Testis (tissue), 2 donors: ENCODE measurements at regions not wholly inside any gene's neighbourhood (a gene's known extent, or its start where the extent isn't known, plus 50 kb on each side); places are given as distances from the start of the nearest gene placed in this dataset.

Experiments used
- DNase-seq: peaks from one replicate; pipeline ENCODE4 v3.0.0-alpha.2; 2019
- H3K27ac ChIP-seq, 2 donors: fragments of 200-600 bp; sonication (generic); one replicate each; pipeline ENCODE4 v1.5.1; 2019
- H3K27me3 ChIP-seq: fragments of 200-600 bp; sonication (generic); one replicate; pipeline ENCODE4 v1.5.1; 2019
- H3K36me3 ChIP-seq: fragments of 200-600 bp; sonication (generic); one replicate; pipeline ENCODE4 v1.5.1; 2017; ENCODE audit warnings: low read depth; ENCODE audit errors: missing control alignments
- H3K4me1 ChIP-seq: fragments of 200-600 bp; sonication (generic); one replicate; pipeline ENCODE4 v1.5.1; 2019
- H3K4me3 ChIP-seq, 2 donors: fragments of 200-600 bp; sonication (generic); one replicate each; pipeline ENCODE4 v1.5.1; 2017 to 2019
- H3K9me3 ChIP-seq: fragments of 200-600 bp; sonication (generic); one replicate; pipeline ENCODE4 v1.5.1; 2017
- POLR2A ChIP-seq: fragments of 450-650 bp; IDR thresholded peaks from one replicate; pipeline ENCODE4 v1.6.1; 2017; ENCODE audit warnings: antibody characterized with exemption, mild to moderate bottlenecking, moderate library complexity
- WGBS, 2 donors: methylation state at CpG; one replicate each; pipeline ENCODE4 v1.1.5; 2018; 5-methylcytosine and 5-hydroxymethylcytosine counted together
- intact Hi-C: fragments of 100-400 bp; cut with DNase I; formaldehyde crosslinking; loops from one replicate; pipeline ENCODE4 v1.15.1; 2023; ENCODE audit warnings: low total_unique reads
- TF ChIP-seq, protein P1 (sequence below), 3 experiments: fragments of 450-650 bp in 2 of 3; fragments of 200-600 bp in 1 of 3; sonication (generic) in 1 of 3; IDR thresholded peaks; one replicate each; pipeline ENCODE4 v1.5.1; 2016 to 2019; ENCODE audit warnings: antibody characterized with exemption in 3 of 3, mild to moderate bottlenecking in 2 of 3, moderate library complexity in 1 of 3

DNA sequence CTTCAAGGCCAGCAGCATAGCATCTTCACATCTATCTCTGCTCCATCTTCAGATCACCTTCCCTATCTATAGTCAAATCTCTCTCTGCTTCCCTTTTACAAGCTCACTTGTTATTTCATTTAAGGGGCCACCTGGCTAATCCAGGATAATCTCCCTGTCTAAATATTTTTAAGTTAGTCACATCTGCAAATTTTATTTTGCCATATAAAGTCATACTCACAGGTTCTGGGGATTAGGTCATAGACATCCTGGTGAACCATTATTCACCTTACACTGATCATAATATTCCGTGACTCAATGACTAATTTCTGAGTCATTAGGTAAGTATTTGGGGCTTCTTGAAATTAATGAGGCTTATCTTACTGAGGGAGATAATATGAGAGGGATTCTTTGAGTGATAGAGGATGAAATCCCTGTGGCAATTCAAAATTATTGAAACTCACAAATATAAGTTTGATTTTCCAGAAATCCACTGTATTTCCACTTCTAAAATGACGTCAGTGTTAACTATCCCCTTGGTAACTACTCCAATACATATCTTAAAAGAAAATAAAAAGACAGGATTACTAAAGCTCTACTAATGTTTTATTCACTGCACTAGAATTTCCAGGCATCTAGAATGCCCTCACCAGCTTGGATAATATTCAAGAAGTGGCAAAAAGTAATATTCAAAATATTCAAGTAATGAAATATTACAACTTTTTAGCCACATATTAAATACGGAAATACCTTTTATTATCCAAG is 93.7 kb upstream of the RBMS3 start:
- no peaks in the 10 kb centered on the region for H3K4me1 ChIP-seq
- 78 to 79% methylated on average over 3 of the region's 3 CpGs for WGBS, 2 donors
- H3K27me3 ChIP-seq = no peaks in the 10 kb centered on the region
- H3K36me3 ChIP-seq = no peaks in the 10 kb centered on the region
- intact Hi-C loops = no loop called here
- no peak overlapping the region for H3K4me3 ChIP-seq
- no peak for TF ChIP-seq POLR2A
- TF ChIP-seq, protein P1, sequence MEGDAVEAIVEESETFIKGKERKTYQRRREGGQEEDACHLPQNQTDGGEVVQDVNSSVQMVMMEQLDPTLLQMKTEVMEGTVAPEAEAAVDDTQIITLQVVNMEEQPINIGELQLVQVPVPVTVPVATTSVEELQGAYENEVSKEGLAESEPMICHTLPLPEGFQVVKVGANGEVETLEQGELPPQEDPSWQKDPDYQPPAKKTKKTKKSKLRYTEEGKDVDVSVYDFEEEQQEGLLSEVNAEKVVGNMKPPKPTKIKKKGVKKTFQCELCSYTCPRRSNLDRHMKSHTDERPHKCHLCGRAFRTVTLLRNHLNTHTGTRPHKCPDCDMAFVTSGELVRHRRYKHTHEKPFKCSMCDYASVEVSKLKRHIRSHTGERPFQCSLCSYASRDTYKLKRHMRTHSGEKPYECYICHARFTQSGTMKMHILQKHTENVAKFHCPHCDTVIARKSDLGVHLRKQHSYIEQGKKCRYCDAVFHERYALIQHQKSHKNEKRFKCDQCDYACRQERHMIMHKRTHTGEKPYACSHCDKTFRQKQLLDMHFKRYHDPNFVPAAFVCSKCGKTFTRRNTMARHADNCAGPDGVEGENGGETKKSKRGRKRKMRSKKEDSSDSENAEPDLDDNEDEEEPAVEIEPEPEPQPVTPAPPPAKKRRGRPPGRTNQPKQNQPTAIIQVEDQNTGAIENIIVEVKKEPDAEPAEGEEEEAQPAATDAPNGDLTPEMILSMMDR (IDR thresholded peaks at IDR 0.05) = no peak
- no peak for DNase-seq
- H3K9me3 ChIP-seq = no peaks in the 10 kb centered on the region
- H3K27ac ChIP-seq = no peak overlapping the region

DNA sequence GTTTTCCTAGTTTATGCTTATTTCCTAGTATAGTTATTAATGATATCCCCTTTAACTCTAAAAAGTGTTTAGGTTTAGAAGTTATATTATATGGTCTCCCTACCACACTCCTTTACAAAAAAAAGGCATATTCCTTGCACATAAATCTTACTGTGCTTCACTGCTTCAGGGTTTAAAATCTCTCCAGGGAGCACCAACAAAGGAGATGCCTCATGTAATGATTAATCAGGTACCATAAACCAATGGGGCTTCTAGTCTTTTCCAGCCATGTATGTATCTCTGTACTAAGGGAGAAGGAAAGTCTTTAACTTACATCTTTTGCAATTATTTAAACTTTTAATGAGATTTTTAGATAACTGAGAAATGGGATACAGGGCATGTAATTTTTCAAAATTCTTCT is 91.5 kb upstream of the RBMS3 start:
- intact Hi-C loops = no loop called here
- no peak overlapping the region for H3K4me3 ChIP-seq
- no peak overlapping the region for H3K27ac ChIP-seq
- no peak for DNase-seq
- no peaks in the 10 kb centered on the region for H3K4me1 ChIP-seq
- H3K27me3 ChIP-seq = no peaks in the 10 kb centered on the region
- no peaks in the 10 kb centered on the region for H3K36me3 ChIP-seq
- no peak for TF ChIP-seq POLR2A
- TF ChIP-seq, protein P1 (IDR thresholded peaks at IDR 0.05) = no peak
- no peaks in the 10 kb centered on the region for H3K9me3 ChIP-seq

DNA sequence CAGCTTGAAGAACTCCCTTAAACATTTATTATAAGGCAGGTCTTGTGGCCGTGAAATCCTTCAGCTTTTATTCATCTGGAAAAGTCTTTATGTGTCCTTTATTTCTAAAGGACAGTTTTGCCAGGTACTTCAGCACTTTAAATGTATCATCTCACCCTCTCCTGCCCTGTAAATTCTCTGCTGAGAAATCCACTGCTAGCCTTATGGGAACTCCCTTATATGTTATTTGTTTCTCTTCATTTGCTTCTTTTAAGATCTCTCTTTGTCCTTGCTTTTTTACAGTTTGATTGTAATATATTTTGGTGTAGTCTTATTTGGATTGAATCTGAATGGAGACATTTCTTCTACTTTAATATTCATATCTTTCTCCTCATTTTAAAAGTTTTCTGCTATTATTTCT is 86.7 kb upstream of the RBMS3 start:
- intact Hi-C loops = no loop called here
- Histone ChIP-seq H3K36me3 (no peaks in the 10 kb centered on the region), H3K4me3 (no peak overlapping the region), H3K4me1 (no peaks in the 10 kb centered on the region), H3K9me3 (no peaks in the 10 kb centered on the region), H3K27ac (no peak overlapping the region), H3K27me3 (no peaks in the 10 kb centered on the region)
- WGBS, 2 donors = 85 to 100% methylated on average over 1 of the region's 1 CpG
- no peak for DNase-seq
- no peak for TF ChIP-seq POLR2A
- TF ChIP-seq, protein P1 (IDR thresholded peaks at IDR 0.05) = no peak

DNA sequence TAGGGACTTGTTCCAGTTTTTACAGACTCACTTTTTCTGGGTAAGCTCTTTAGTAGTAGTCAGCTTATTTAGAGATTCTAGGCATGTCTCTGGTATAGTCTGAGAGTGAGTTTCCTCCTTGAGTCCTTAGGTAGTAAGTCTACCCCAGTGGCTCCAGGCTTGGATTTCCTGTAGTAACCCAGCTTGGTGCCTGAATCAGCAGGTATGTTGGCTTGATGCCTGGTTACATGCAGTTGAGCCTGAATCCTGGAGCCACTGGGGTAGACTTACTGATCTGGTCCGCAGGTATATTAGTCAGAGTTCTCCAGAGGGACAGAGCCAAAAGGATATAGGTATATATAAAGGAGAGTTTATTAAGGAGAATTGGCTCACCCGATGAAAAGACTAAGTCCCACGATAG is 85.8 kb upstream of the RBMS3 start:
- no peaks in the 10 kb centered on the region for H3K4me1 ChIP-seq
- 46 to 67% methylated on average over 3 of the region's 3 CpGs for WGBS, 2 donors
- H3K9me3 ChIP-seq = no peaks in the 10 kb centered on the region
- no peak for DNase-seq
- TF ChIP-seq POLR2A = no peak
- TF ChIP-seq, protein P1 (IDR thresholded peaks at IDR 0.05) = no peak
- intact Hi-C loops = no loop called here
- no peak overlapping the region for H3K27ac ChIP-seq
- no peaks in the 10 kb centered on the region for H3K27me3 ChIP-seq
- no peaks in the 10 kb centered on the region for H3K36me3 ChIP-seq
- no peak overlapping the region for H3K4me3 ChIP-seq

DNA sequence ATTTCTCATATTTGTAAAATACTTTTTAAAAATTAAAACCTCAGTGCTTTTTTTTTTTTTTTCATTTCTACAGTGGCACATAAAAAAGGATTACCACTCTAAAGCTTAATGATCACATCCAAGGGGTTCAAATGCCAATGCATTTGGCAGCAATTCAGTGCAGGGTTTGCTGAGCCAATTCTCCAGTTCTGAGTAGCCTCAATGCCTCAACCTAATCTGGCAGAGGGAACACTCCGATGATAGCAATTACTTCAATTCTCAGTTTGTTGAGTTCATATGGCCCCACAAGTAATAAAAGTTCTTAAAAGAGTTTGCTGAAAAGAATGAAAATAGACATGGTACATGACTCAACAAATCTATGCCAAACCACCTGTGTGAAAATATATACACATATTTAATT is 79.3 kb upstream of the RBMS3 start:
- Histone ChIP-seq H3K27me3 (no peaks in the 10 kb centered on the region), H3K4me3 (no peak overlapping the region), H3K9me3 (no peaks in the 10 kb centered on the region), H3K4me1 (no peaks in the 10 kb centered on the region), H3K27ac (no peak overlapping the region), H3K36me3 (no peaks in the 10 kb centered on the region)
- DNase-seq = no peak
- TF ChIP-seq POLR2A = no peak
- TF ChIP-seq, protein P1 (IDR thresholded peaks at IDR 0.05) = no peak
- intact Hi-C loops = no loop called here
- WGBS, 2 donors = 79 to 94% methylated on average over 1 of the region's 1 CpG
